Spleen (tissue), 11 donors: ENCODE measurements at regions not wholly inside any gene's neighbourhood (a gene's known extent, or its start where the extent isn't known, plus 50 kb on each side); places are given as distances from the start of the nearest gene placed in this dataset.
"Not testable (repeated sequence)": the region's sequence is repeated elsewhere in the genome, so short reads cannot be mapped to it uniquely, and the experiment has no call there.

Experiments used
- DNase-seq: peaks from one replicate; pipeline ENCODE4 v3.0.0-alpha.2; 2020
- H3K27ac ChIP-seq, 8 donors: fragments of 200-600 bp; sonication (generic) in 7 of 8; 1 replicate in 4 of 8; 2 replicates in 4 of 8; pipeline versions ENCODE4 v1.5.0 to v1.8.0; 2016 to 2021; ENCODE audit warnings: inconsistent platforms in 4 of 8, mild to moderate bottlenecking in 4 of 8, moderate library complexity in 1 of 8
- H3K27me3 ChIP-seq, 7 donors: fragments of 200-600 bp; sonication (generic) in 6 of 7; replicated peaks in 1 of 7; 1 replicate in 4 of 7; 2 replicates in 3 of 7; pipeline versions ENCODE4 v1.5.0 to v1.8.0; 2016 to 2021; ENCODE audit warnings: inconsistent platforms in 3 of 7, mild to moderate bottlenecking in 1 of 7
- H3K36me3 ChIP-seq, 6 donors: fragments of 200-600 bp; sonication (generic) in 5 of 6; 1 replicate in 4 of 6; 2 replicates in 2 of 6; pipeline versions ENCODE4 v1.5.0 to v1.8.0; 2016 to 2021; ENCODE audit warnings: inconsistent platforms in 2 of 6
- H3K4me1 ChIP-seq, 6 donors: fragments of 200-600 bp; sonication (generic) in 5 of 6; 1 replicate in 3 of 6; 2 replicates in 3 of 6; pipeline versions ENCODE4 v1.5.0 to v1.8.0; 2016 to 2021; ENCODE audit warnings: inconsistent platforms in 3 of 6
- H3K4me3 ChIP-seq, 8 donors: fragments of 200-600 bp; sonication (generic) in 7 of 8; 1 replicate in 4 of 8; 2 replicates in 4 of 8; pipeline versions ENCODE4 v1.5.0 to v1.8.0; 2016 to 2021; ENCODE audit warnings: inconsistent platforms in 4 of 8, mild to moderate bottlenecking in 4 of 8, moderate library complexity in 2 of 8
- H3K9me3 ChIP-seq, 8 donors: fragments of 200-600 bp; sonication (generic) in 7 of 8; 1 replicate in 4 of 8; 2 replicates in 4 of 8; pipeline versions ENCODE4 v1.5.0 to v1.8.0; 2016 to 2021; ENCODE audit warnings: inconsistent platforms in 4 of 8
- CTCF ChIP-seq, 11 experiments: fragments of 200-600 bp in 7 of 11; fragments of 450-650 bp in 4 of 11; sonication (generic) in 4 of 11; IDR thresholded peaks in 8 of 11; conservative IDR thresholded peaks in 3 of 11; 1 replicate in 7 of 11; 2 replicates in 4 of 11; pipeline versions ENCODE4 v1.4.0 to v1.8.0; 2016 to 2021; ENCODE audit warnings: antibody characterized with exemption in 11 of 11, inconsistent platforms in 4 of 11, mild to moderate bottlenecking in 1 of 11
- POLR2AphosphoS5 ChIP-seq, 3 donors: sonication (generic); formaldehyde crosslinking; IDR thresholded peaks; one replicate each; pipeline ENCODE4 v1.5.1; 2017; ENCODE audit warnings: antibody characterized with exemption in 3 of 3
- WGBS, 5 donors: extraction: QIAGEN DNeasy Blood & Tissue Kit in 3 of 5; methylation state at CpG; one replicate each; pipeline versions ENCODE4 v1.1.5 to v1.1.7; 2013 to 2018; 5-methylcytosine and 5-hydroxymethylcytosine counted together
- intact Hi-C: fragments of 100-400 bp; cut with DNase I; formaldehyde crosslinking; loops from one replicate; pipeline ENCODE4 v1.15.0; 2023; ENCODE audit warnings: low total_unique reads
- donor health status: healthy with polysubstance abuse.
- donor health status: DM: no; HTN: no; CAD: no; lungs with moderate emphysema.
- donor health status: DM: no; HTN: no; CAD: no.
- donor health status: Bipolar disorder and iron deficiency.
- donor health status: healthy.
- donor health status: DM: no; HTN: no; CAD: no.
- donor health status: DM: yes; HTN: yes; CAD: no.

- H3K4me3 ChIP-seq, H3K27me3 ChIP-seq, H3K9me3 ChIP-seq, H3K27ac ChIP-seq: not testable (repeated sequence)
- WGBS, 5 donors, result 62 to 73% (median 69%) methylated on average over 9 of the region's 9 CpGs
- peaks cover 0 to 74% (median 18%) of the 10 kb centered on the region in 6 donors for H3K36me3 ChIP-seq
- DNase-seq, result peak; percentile 81
- peak in 1 of 3 donors; percentile 32 for TF ChIP-seq POLR2AphosphoS5 (IDR thresholded peaks at IDR 0.05)
- peak; percentile 39 to 89 (median 75) for TF ChIP-seq CTCF (IDR thresholded peaks at IDR 0.05 in 8 of 11, conservative IDR thresholded peaks at IDR 0.05 in 3 of 11)
- H3K4me1 ChIP-seq, result peaks cover 0 to 45% (median 25%) of the 10 kb centered on the region in 6 donors
- intact Hi-C loops, result loop anchor here (10.0 kb wide), 1 partner anchor 135 kb away; no protein-coding TSS in a partner anchor
Observed at GRCh38 chr3:75429561-75430220, 234.4 kb upstream of the FRG2C start.

- WGBS, 5 donors, result 82 to 93% (median 86%) methylated on average over 7 of the region's 7 CpGs
- H3K4me1 ChIP-seq, result peaks cover 0 to 45% (median 25%) of the 10 kb centered on the region in 6 donors
- H3K4me3 ChIP-seq, intact Hi-C loops, H3K27ac ChIP-seq, DNase-seq, H3K9me3 ChIP-seq, H3K27me3 ChIP-seq: not testable (repeated sequence)
- H3K36me3 ChIP-seq, result peaks cover 0 to 67% (median 16%) of the 10 kb centered on the region in 6 donors
Observed at GRCh38 chr3:75430406-75430805, 233.7 kb upstream of the FRG2C start.

GRCh38 chr3:75431120-75431519, 233.0 kb upstream of the FRG2C start:
- intact Hi-C loops, result not testable (repeated sequence)

GRCh38 chr3:75432466-75432865, 231.7 kb upstream of the FRG2C start:
- Histone ChIP-seq H3K4me1 (peaks cover 0 to 56% (median 31%) of the 10 kb centered on the region in 6 donors), H3K36me3 (peaks cover 0 to 47% (median 8%) of the 10 kb centered on the region in 6 donors), H3K27ac (peak overlapping the region in 3 of 8 donors; percentile 70 to 96 (median 95))
- H3K4me3 ChIP-seq, intact Hi-C loops, H3K9me3 ChIP-seq, DNase-seq, H3K27me3 ChIP-seq: not testable (repeated sequence)
- WGBS, 5 donors, result 83 to 91% (median 89%) methylated on average over 5 of the region's 5 CpGs

More at GRCh38 chr3:75431120-75431519, 233.0 kb upstream of the FRG2C start:
- not testable (repeated sequence) for DNase-seq, H3K27me3 ChIP-seq, H3K9me3 ChIP-seq, H3K27ac ChIP-seq, H3K4me3 ChIP-seq
- 65 to 87% (median 76%) methylated on average over 6 of the region's 6 CpGs for WGBS, 5 donors
- Histone ChIP-seq H3K4me1 (peaks cover 0 to 48% (median 27%) of the 10 kb centered on the region in 6 donors), H3K36me3 (peaks cover 0 to 60% (median 9%) of the 10 kb centered on the region in 6 donors)

GRCh38 chr3:75432885-75433284, 231.2 kb upstream of the FRG2C start:
- intact Hi-C loops, H3K27me3 ChIP-seq, DNase-seq, H3K9me3 ChIP-seq, H3K4me3 ChIP-seq: not testable (repeated sequence)
- Histone ChIP-seq H3K27ac (peak overlapping the region in 4 of 8 donors; percentile 39 to 96 (median 82)), H3K36me3 (peaks cover 0 to 42% (median 6%) of the 10 kb centered on the region in 6 donors), H3K4me1 (peaks cover 0 to 56% (median 31%) of the 10 kb centered on the region in 6 donors)
- peak in 2 of 3 donors; percentile 63 to 73 for TF ChIP-seq POLR2AphosphoS5 (IDR thresholded peaks at IDR 0.05)
- 64 to 84% (median 69%) methylated on average over 6 to 8 of the region's 8 CpGs for WGBS, 5 donors

GRCh38 chr3:75433295-75433694, 230.8 kb upstream of the FRG2C start:
- DNase-seq, H3K4me3 ChIP-seq, H3K9me3 ChIP-seq, intact Hi-C loops, H3K27me3 ChIP-seq: not testable (repeated sequence)
- peak overlapping the region in 4 of 8 donors; percentile 39 to 96 (median 82) for H3K27ac ChIP-seq
- WGBS, 5 donors, result 79 to 90% (median 84%) methylated on average over 2 to 3 of the region's 3 CpGs
- H3K36me3 ChIP-seq, result peaks cover 0 to 38% (median 5%) of the 10 kb centered on the region in 6 donors
- H3K4me1 ChIP-seq, result peaks cover 0 to 56% (median 31%) of the 10 kb centered on the region in 6 donors

GRCh38 chr3:75434276-75434912, 229.7 kb upstream of the FRG2C start:
- DNase-seq, result not testable (repeated sequence)

More at GRCh38 chr3:75434276-75434912, 229.7 kb upstream of the FRG2C start:
- Histone ChIP-seq H3K27ac (peak overlapping the region; percentile 75 to 96 (median 91)), H3K4me3 (peak overlapping the region; percentile 53 to 98 (median 84)), H3K4me1 (peaks cover 0 to 52% (median 31%) of the 10 kb centered on the region in 6 donors), H3K36me3 (peaks cover 0 to 29% (median 5%) of the 10 kb centered on the region in 6 donors)
- H3K9me3 ChIP-seq, intact Hi-C loops, H3K27me3 ChIP-seq: not testable (repeated sequence)
- WGBS, 5 donors, result 2 to 8% (median 4%) methylated on average over 23 to 32 of the region's 32 CpGs
